Fibroblast of gingiva (primary cell): ENCODE measurements at regions not wholly inside any gene's neighbourhood (a gene's known extent, or its start where the extent isn't known, plus 50 kb on each side); places are given as distances from the start of the nearest gene placed in this dataset.
"Not testable (repeated sequence)": the region's sequence is repeated elsewhere in the genome, so short reads cannot be mapped to it uniquely, and the experiment has no call there.

ENCODE experiments used
- DNase-seq: peaks from one replicate; pipeline ENCODE4 v3.0.0-alpha.2; 2011; ENCODE audit warnings: low read depth

- DNase-seq, result no peak
Observed at GRCh38 chr5:19233573-19233972, 754.4 kb downstream of the CDH18 start.

GRCh38 chr5:19235101-19235584, 752.9 kb downstream of the CDH18 start:
- DNase-seq, result no peak

GRCh38 chr5:19240170-19240569, 747.8 kb downstream of the CDH18 start:
- no peak for DNase-seq

GRCh38 chr5:19241690-19242089, 746.3 kb downstream of the CDH18 start:
- DNase-seq, result no peak

GRCh38 chr5:19246191-19246590, 741.8 kb downstream of the CDH18 start:
- not testable (repeated sequence) for DNase-seq

GRCh38 chr5:19247302-19247701, 740.7 kb downstream of the CDH18 start:
- no peak for DNase-seq

- DNase-seq, result no peak
Observed at GRCh38 chr5:19256036-19256435, 732.0 kb downstream of the CDH18 start.

- DNase-seq, result no peak
Observed at GRCh38 chr5:19258686-19259085, 729.3 kb downstream of the CDH18 start.

GRCh38 chr5:19261879-19262278, 726.1 kb downstream of the CDH18 start:
- no peak for DNase-seq

- DNase-seq, result no peak
Observed at GRCh38 chr5:19264821-19265220, 723.2 kb downstream of the CDH18 start.

GRCh38 chr5:19266791-19267190, 721.2 kb downstream of the CDH18 start:
- DNase-seq, result no peak

- no peak for DNase-seq
Observed at GRCh38 chr5:19270153-19270552, 717.8 kb downstream of the CDH18 start.

- no peak for DNase-seq
Observed at GRCh38 chr5:19274578-19274977, 713.4 kb downstream of the CDH18 start.

GRCh38 chr5:19285286-19285685, 702.7 kb downstream of the CDH18 start:
- no peak for DNase-seq

- DNase-seq, result not testable (repeated sequence)
Observed at GRCh38 chr5:19287548-19288277, 700.3 kb downstream of the CDH18 start.

GRCh38 chr5:19288311-19288710, 699.7 kb downstream of the CDH18 start:
- DNase-seq, result not testable (repeated sequence)

GRCh38 chr5:19297934-19298333, 690.1 kb downstream of the CDH18 start:
- DNase-seq, result no peak

GRCh38 chr5:19301271-19301670, 686.7 kb downstream of the CDH18 start:
- no peak for DNase-seq

GRCh38 chr5:19314840-19315239, 673.2 kb downstream of the CDH18 start:
- no peak for DNase-seq

GRCh38 chr5:19319252-19319651, 668.7 kb downstream of the CDH18 start:
- no peak for DNase-seq

- no peak for DNase-seq
Observed at GRCh38 chr5:19322716-19323485, 665.1 kb downstream of the CDH18 start.

GRCh38 chr5:19334278-19334677, 653.7 kb downstream of the CDH18 start:
- DNase-seq, result no peak

- no peak for DNase-seq
Observed at GRCh38 chr5:19342942-19343341, 645.1 kb downstream of the CDH18 start.
